IMR-90 (cell line): ENCODE measurements at regions not wholly inside any gene's neighbourhood (a gene's known extent, or its start where the extent isn't known, plus 50 kb on each side); places are given as distances from the start of the nearest gene placed in this dataset.

Source experiments
- ATAC-seq: fragments of 200-7000 bp; cut with Tn5 transposase; 2 replicates; pipeline ENCODE4 v1.9.1; 2020; ENCODE audit warnings: low read depth, mild to moderate bottlenecking, moderate library complexity
- BruUV-seq: library from RNA; stranded (reverse); fragments of 400-500 nt; replicated peaks from 2 replicates; lab custom pipeline; 2021; lab: Mats Ljungman, UMichigan
- CTCF ChIA-PET: fragments of 300-600 bp; formaldehyde crosslinking; extraction: SDS; loops from one replicate; lab custom pipeline; 2021; ENCODE audit warnings: antibody characterized with exemption; lab: Yijun Ruan, JAX
- POLR2A ChIA-PET: fragments of 300-600 bp; sonication (Branson Sonifier 250); formaldehyde crosslinking; loops from one replicate; lab custom pipeline; 2022; ENCODE audit warnings: antibody characterized with exemption; ENCODE audit not compliant: unreplicated experiment; lab: Charles Lee
- DNase-seq: peaks from one replicate; pipeline ENCODE4 v3.0.0; 2013
- H2AFZ ChIP-seq: replicated peaks from 2 replicates; pipeline ENCODE3; 2013; ENCODE audit warnings: low read length, mild to moderate bottlenecking; ENCODE audit not compliant: poor library complexity
- H2AK5ac ChIP-seq: 2 replicates; pipeline ENCODE4 v1.6.1; 2013; ENCODE audit warnings: low read depth, low read length, inconsistent platforms
- H2AK9ac ChIP-seq: replicated peaks from 2 replicates; pipeline ENCODE3; 2013; ENCODE audit warnings: mild to moderate bottlenecking, low read depth, low read length, moderate library complexity; ENCODE audit not compliant: poor library complexity
- H2BK120ac ChIP-seq: 2 replicates; pipeline ENCODE4 v1.6.1; 2013; ENCODE audit warnings: low read depth, low read length, inconsistent platforms
- H2BK15ac ChIP-seq: 3 replicates; pipeline ENCODE4 v1.6.1; 2013; ENCODE audit warnings: low read depth, low read length, inconsistent platforms
- H2BK20ac ChIP-seq: 2 replicates; pipeline ENCODE4 v1.6.1; 2013; ENCODE audit warnings: low read depth, mild to moderate bottlenecking, inconsistent platforms, low read length, moderate library complexity
- H2BK5ac ChIP-seq: 2 replicates; pipeline ENCODE4 v1.6.1; 2013; ENCODE audit warnings: mild to moderate bottlenecking, low read depth, low read length, inconsistent platforms; ENCODE audit not compliant: poor library complexity, severe bottlenecking
- H3K14ac ChIP-seq: replicated peaks from 2 replicates; pipeline ENCODE4 v1.6.1; 2013; ENCODE audit warnings: low read depth, low read length, inconsistent platforms
- H3K18ac ChIP-seq: 2 replicates; pipeline ENCODE4 v1.6.1; 2013; ENCODE audit warnings: low read depth, low read length, control low read depth
- H3K23ac ChIP-seq: 2 replicates; pipeline ENCODE4 v1.6.1; 2013; ENCODE audit warnings: low read depth, low read length, inconsistent platforms
- H3K27ac ChIP-seq: 2 replicates; pipeline ENCODE4 v1.5.1; 2013; ENCODE audit warnings: mild to moderate bottlenecking, control low read depth, low read length; ENCODE audit not compliant: insufficient read depth
- H3K27me3 ChIP-seq: 2 replicates; pipeline ENCODE4 v1.6.1; 2013; ENCODE audit warnings: low read length; ENCODE audit not compliant: control insufficient read depth, insufficient read depth
- H3K36me3 ChIP-seq: 2 replicates; pipeline ENCODE4 v1.6.1; 2013; ENCODE audit warnings: low read length, mixed read lengths; ENCODE audit not compliant: control insufficient read depth, insufficient read depth
- H3K4ac ChIP-seq: 2 replicates; pipeline ENCODE4 v1.6.1; 2013; ENCODE audit warnings: low read depth, low read length, inconsistent platforms
- H3K4me1 ChIP-seq: 2 replicates; pipeline ENCODE4 v1.6.1; 2013; ENCODE audit warnings: low read length, mixed read lengths; ENCODE audit not compliant: control insufficient read depth, insufficient read depth
- H3K4me2 ChIP-seq: 2 replicates; pipeline ENCODE4 v1.6.1; 2013; ENCODE audit warnings: low read depth, mild to moderate bottlenecking, control low read depth, low read length, moderate library complexity
- H3K4me3 ChIP-seq: 2 replicates; pipeline ENCODE4 v1.5.1; 2013; ENCODE audit warnings: low read depth, mild to moderate bottlenecking, control low read depth, low read length, moderate library complexity; ENCODE audit not compliant: insufficient read depth
- H3K56ac ChIP-seq: 2 replicates; pipeline ENCODE4 v1.6.1; 2013; ENCODE audit warnings: low read length, inconsistent platforms; ENCODE audit not compliant: insufficient read depth; ENCODE audit errors: extremely low read depth
- H3K79me1 ChIP-seq, 2 experiments: 2 replicates each; pipeline ENCODE4 v1.6.1; 2013; ENCODE audit warnings: low read length in 2 of 2, inconsistent platforms in 1 of 2, low read depth in 1 of 2
- H3K9ac ChIP-seq: 2 replicates; pipeline ENCODE4 v1.6.1; 2013; ENCODE audit warnings: low read depth, low read length, control low read depth
- H3K9me1 ChIP-seq: 2 replicates; pipeline ENCODE4 v1.6.1; 2013; ENCODE audit warnings: low read length, inconsistent platforms; ENCODE audit not compliant: insufficient read depth
- H3K9me3 ChIP-seq: 2 replicates; pipeline ENCODE4 v1.6.1; 2013; ENCODE audit warnings: low read length; ENCODE audit not compliant: control insufficient read depth, insufficient read depth
- H4K20me1 ChIP-seq: 2 replicates; pipeline ENCODE4 v1.6.1; 2013; ENCODE audit warnings: low read length, inconsistent platforms; ENCODE audit not compliant: insufficient read depth
- H4K5ac ChIP-seq: 2 replicates; pipeline ENCODE4 v1.6.1; 2013; ENCODE audit warnings: mild to moderate bottlenecking, low read depth, low read length, control low read depth
- H4K8ac ChIP-seq, 2 experiments: 2 replicates each; pipeline ENCODE4 v1.6.1; 2013; ENCODE audit warnings: low read depth in 2 of 2, low read length in 2 of 2, control low read depth in 1 of 2, inconsistent platforms in 1 of 2
- H4K91ac ChIP-seq: 2 replicates; pipeline ENCODE4 v1.6.1; 2013; ENCODE audit warnings: low read depth, low read length, inconsistent platforms; ENCODE audit not compliant: insufficient read depth
- BHLHE40 ChIP-seq: fragments of 150-350 bp; IDR thresholded peaks from 2 replicates; pipeline ENCODE4 v1.6.1; 2016; ENCODE audit warnings: mild to moderate bottlenecking, low read depth, low read length
- CEBPB ChIP-seq: IDR thresholded peaks from 2 replicates; pipeline ENCODE4 v1.6.1; 2012; ENCODE audit warnings: low read depth, low read length, improper control_type of control experiment
- CHD1 ChIP-seq: IDR thresholded peaks from 2 replicates; pipeline ENCODE4 v1.6.1; 2012; ENCODE audit warnings: low read depth, low read length, improper control_type of control experiment
- MAZ ChIP-seq: IDR thresholded peaks from 2 replicates; pipeline ENCODE4 v1.6.1; 2012; ENCODE audit warnings: low read depth, mild to moderate bottlenecking, low read length, improper control_type of control experiment, moderate library complexity, borderline replicate concordance
- RFX5 ChIP-seq: IDR thresholded peaks from 2 replicates; pipeline ENCODE4 v1.8.0; 2012; ENCODE audit warnings: low read depth, mild to moderate bottlenecking, low read length, moderate library complexity
- WGBS, 2 experiments: methylation state at CpG; one replicate each; pipeline versions ENCODE4 v1.1.5 to v1.1.7; 2013; ENCODE audit warnings: missing lambda C conversion rate in 2 of 2; ENCODE audit not compliant: insufficient read length in 1 of 2; ENCODE audit errors: extremely low coverage in 2 of 2; 5-methylcytosine and 5-hydroxymethylcytosine counted together
- dilution Hi-C: fragments of 300-500 bp; cut with HindIII; formaldehyde crosslinking; loops from one replicate; pipeline ENCODE4 v1.14.3; 2018; ENCODE audit warnings: low sequenced_read_pairs; ENCODE audit not compliant: unreplicated experiment
- in situ Hi-C: fragments of 300-500 bp; cut with MboI; formaldehyde crosslinking; loops from 3 replicates; pipeline ENCODE4 v1.14.3; 2019; ENCODE audit warnings: low sequenced_read_pairs, inconsistent platforms, mixed read lengths
- intact Hi-C: fragments of 100-400 bp; cut with micrococcal nuclease; formaldehyde crosslinking; loops from 2 replicates; pipeline ENCODE4 v1.10.0; 2022
- TF ChIP-seq, protein P1 (sequence below): fragments of 150-350 bp; IDR thresholded peaks from 2 replicates; pipeline ENCODE4 v1.6.1; 2016; ENCODE audit warnings: low read depth, mild to moderate bottlenecking, low read length, moderate library complexity, borderline replicate concordance
- TF ChIP-seq, protein P2 (sequence below): conservative IDR thresholded peaks from 2 replicates; pipeline ENCODE4 v1.5.1; 2012; ENCODE audit warnings: mild to moderate bottlenecking, low read depth, low read length, improper control_type of control experiment

DNA sequence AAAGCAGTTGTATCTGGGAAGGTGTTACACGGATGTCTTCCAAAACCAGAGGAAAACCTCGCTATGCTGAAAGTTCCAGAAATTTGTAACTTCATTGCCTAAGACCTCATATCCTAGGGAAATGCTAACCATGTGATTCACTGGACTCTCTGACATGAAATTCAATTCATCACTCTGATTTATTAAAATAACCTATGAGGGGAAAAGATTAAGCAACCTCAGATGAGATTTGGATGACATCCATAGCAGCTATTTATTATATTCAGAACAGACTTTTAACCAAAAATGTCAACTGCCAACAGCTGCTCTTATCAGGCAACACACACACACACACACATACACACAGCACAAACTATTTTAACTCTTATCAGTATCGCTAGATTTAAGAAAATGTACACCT is 1006.4 kb upstream of the CTNND2 start:
- H3K4me1 ChIP-seq, result no peaks in the 10 kb centered on the region
- no peak overlapping the region for H4K91ac ChIP-seq
- H3K4ac ChIP-seq, result no peak overlapping the region
- CTCF ChIA-PET, result no interaction called here
- BruUV-seq, result no TSS peak
- H3K9me1 ChIP-seq, result no peaks in the 10 kb centered on the region
- no peak overlapping the region for H2BK20ac ChIP-seq
- H3K56ac ChIP-seq, result no peak overlapping the region
- no peak overlapping the region for H3K14ac ChIP-seq
- H2AK9ac ChIP-seq, result no peak overlapping the region
- H4K8ac ChIP-seq, result no peak overlapping the region
- no peaks in the 10 kb centered on the region for H3K9me3 ChIP-seq
- no peaks in the 10 kb centered on the region for H3K36me3 ChIP-seq
- WGBS, 2 experiments, result no CpG with 5 or more reads among the region's 3 CpGs
- no peaks in the 10 kb centered on the region for H3K27me3 ChIP-seq
- H2BK15ac ChIP-seq, result no peak overlapping the region
- H4K20me1 ChIP-seq, result no peaks in the 10 kb centered on the region
- DNase-seq (no peak), ATAC-seq (no peak)
- no peak overlapping the region for H2BK120ac ChIP-seq
- H3K9ac ChIP-seq, result no peak overlapping the region
- no peak overlapping the region for H2BK5ac ChIP-seq
- H3K79me1 ChIP-seq, result no peaks in the 10 kb centered on the region
- no peak overlapping the region for H3K27ac ChIP-seq
- H3K4me2 ChIP-seq, result no peak overlapping the region
- in situ Hi-C loops (no loop called here), intact Hi-C loops (no loop called here), dilution Hi-C loops (no loop called here)
- no peak overlapping the region for H2AFZ ChIP-seq
- H3K23ac ChIP-seq, result no peak overlapping the region
- H3K18ac ChIP-seq, result no peak overlapping the region
- no peak overlapping the region for H2AK5ac ChIP-seq
- H3K4me3 ChIP-seq, result no peak overlapping the region
- TF ChIP-seq MAZ (no peak), CHD1 (no peak), CEBPB (no peak), RFX5 (no peak), BHLHE40 (no peak)
- TF ChIP-seq, protein P1, sequence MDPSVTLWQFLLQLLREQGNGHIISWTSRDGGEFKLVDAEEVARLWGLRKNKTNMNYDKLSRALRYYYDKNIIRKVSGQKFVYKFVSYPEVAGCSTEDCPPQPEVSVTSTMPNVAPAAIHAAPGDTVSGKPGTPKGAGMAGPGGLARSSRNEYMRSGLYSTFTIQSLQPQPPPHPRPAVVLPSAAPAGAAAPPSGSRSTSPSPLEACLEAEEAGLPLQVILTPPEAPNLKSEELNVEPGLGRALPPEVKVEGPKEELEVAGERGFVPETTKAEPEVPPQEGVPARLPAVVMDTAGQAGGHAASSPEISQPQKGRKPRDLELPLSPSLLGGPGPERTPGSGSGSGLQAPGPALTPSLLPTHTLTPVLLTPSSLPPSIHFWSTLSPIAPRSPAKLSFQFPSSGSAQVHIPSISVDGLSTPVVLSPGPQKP, result no peak
- TF ChIP-seq, protein P2, sequence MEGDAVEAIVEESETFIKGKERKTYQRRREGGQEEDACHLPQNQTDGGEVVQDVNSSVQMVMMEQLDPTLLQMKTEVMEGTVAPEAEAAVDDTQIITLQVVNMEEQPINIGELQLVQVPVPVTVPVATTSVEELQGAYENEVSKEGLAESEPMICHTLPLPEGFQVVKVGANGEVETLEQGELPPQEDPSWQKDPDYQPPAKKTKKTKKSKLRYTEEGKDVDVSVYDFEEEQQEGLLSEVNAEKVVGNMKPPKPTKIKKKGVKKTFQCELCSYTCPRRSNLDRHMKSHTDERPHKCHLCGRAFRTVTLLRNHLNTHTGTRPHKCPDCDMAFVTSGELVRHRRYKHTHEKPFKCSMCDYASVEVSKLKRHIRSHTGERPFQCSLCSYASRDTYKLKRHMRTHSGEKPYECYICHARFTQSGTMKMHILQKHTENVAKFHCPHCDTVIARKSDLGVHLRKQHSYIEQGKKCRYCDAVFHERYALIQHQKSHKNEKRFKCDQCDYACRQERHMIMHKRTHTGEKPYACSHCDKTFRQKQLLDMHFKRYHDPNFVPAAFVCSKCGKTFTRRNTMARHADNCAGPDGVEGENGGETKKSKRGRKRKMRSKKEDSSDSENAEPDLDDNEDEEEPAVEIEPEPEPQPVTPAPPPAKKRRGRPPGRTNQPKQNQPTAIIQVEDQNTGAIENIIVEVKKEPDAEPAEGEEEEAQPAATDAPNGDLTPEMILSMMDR, result no peak
- H4K5ac ChIP-seq, result no peak overlapping the region
- POLR2A ChIA-PET, result no interaction called here
